K562 (cell line): ENCODE measurements at regions not wholly inside any gene's neighbourhood (a gene's known extent, or its start where the extent isn't known, plus 50 kb on each side); places are given as distances from the start of the nearest gene placed in this dataset.

Source experiments
- CAMTA2 ChIP-seq: fragments of 250-450 bp; sonication (Bioruptor Pico); conservative IDR thresholded peaks from 2 replicates; pipeline ENCODE4 v1.5.1; 2022
- CXXC5 ChIP-seq: fragments of 250-450 bp; sonication (Bioruptor Pico); IDR thresholded peaks from 2 replicates; pipeline ENCODE4 v1.8.0; 2022; ENCODE audit warnings: inconsistent platforms, mild to moderate bottlenecking, moderate library complexity
- EHMT2 ChIP-seq: fragments of 450-650 bp; IDR thresholded peaks from 2 replicates; pipeline ENCODE4 v1.6.1; 2018; ENCODE audit warnings: antibody characterized with exemption
- FOXK1 ChIP-seq: sonication (generic); formaldehyde crosslinking; IDR thresholded peaks from 2 replicates; pipeline ENCODE4 v1.8.0; 2022; ENCODE audit warnings: missing genetic modification reagents, mild to moderate bottlenecking, borderline replicate concordance
- HDGF ChIP-seq: fragments of 450-650 bp; IDR thresholded peaks from 2 replicates; pipeline ENCODE4 v1.6.1; 2016
- ILF3 ChIP-seq: fragments of 450-650 bp; IDR thresholded peaks from 2 replicates; pipeline ENCODE4 v1.6.1; 2018; ENCODE audit warnings: antibody characterized with exemption, mild to moderate bottlenecking, moderate library complexity, borderline replicate concordance
- MEF2A ChIP-seq: IDR thresholded peaks from 2 replicates; pipeline ENCODE4 v1.6.1; 2011; ENCODE audit warnings: low read depth, mild to moderate bottlenecking, low read length, moderate library complexity; ENCODE audit not compliant: control insufficient read depth
- PPARD ChIP-seq: fragments of 250-450 bp; sonication (Bioruptor Pico); IDR thresholded peaks from 2 replicates; pipeline ENCODE4 v1.8.0; 2022; ENCODE audit warnings: inconsistent platforms, mild to moderate bottlenecking, moderate library complexity
- TRIM28 ChIP-seq: fragments of 450-650 bp; IDR thresholded peaks from 2 replicates; pipeline ENCODE4 v1.6.1; 2017
- TSC22D4 ChIP-seq: fragments of 450-650 bp; IDR thresholded peaks from 2 replicates; pipeline ENCODE4 v1.6.1; 2016; ENCODE audit warnings: missing genetic modification characterization, missing biosample characterization, control low read depth
- WHSC1 ChIP-seq: IDR thresholded peaks from one replicate; pipeline ENCODE4 v1.6.1; 2012; ENCODE audit warnings: low read length, control low read depth, inconsistent platforms
- ZBED1 ChIP-seq: IDR thresholded peaks from 2 replicates; pipeline ENCODE4 v1.6.1; 2014
- ZNF121 ChIP-seq: sonication (generic); formaldehyde crosslinking; conservative IDR thresholded peaks from 2 replicates; pipeline ENCODE4 v1.8.0; 2022; ENCODE audit warnings: missing genetic modification reagents
- ZNF124 ChIP-seq: sonication (generic); formaldehyde crosslinking; IDR thresholded peaks from 2 replicates; pipeline ENCODE4 v1.8.1; 2022; ENCODE audit warnings: missing genetic modification reagents
- ZNF3 ChIP-seq: fragments of 250-450 bp; sonication (Bioruptor Pico); IDR thresholded peaks from 2 replicates; pipeline ENCODE4 v1.5.0; 2021; ENCODE audit warnings: mild to moderate bottlenecking, moderate library complexity
- TF ChIP-seq, protein P1 (sequence below): fragments of 450-650 bp; IDR thresholded peaks from 2 replicates; pipeline ENCODE4 v1.6.1; 2018; ENCODE audit warnings: mild to moderate bottlenecking, low read depth; ENCODE audit not compliant: partially characterized antibody
- TF ChIP-seq, protein P2 (sequence below): IDR thresholded peaks from 2 replicates; pipeline ENCODE4 v1.6.1; 2012; ENCODE audit warnings: low read depth, low read length, improper control_type of control experiment, borderline replicate concordance

DNA sequence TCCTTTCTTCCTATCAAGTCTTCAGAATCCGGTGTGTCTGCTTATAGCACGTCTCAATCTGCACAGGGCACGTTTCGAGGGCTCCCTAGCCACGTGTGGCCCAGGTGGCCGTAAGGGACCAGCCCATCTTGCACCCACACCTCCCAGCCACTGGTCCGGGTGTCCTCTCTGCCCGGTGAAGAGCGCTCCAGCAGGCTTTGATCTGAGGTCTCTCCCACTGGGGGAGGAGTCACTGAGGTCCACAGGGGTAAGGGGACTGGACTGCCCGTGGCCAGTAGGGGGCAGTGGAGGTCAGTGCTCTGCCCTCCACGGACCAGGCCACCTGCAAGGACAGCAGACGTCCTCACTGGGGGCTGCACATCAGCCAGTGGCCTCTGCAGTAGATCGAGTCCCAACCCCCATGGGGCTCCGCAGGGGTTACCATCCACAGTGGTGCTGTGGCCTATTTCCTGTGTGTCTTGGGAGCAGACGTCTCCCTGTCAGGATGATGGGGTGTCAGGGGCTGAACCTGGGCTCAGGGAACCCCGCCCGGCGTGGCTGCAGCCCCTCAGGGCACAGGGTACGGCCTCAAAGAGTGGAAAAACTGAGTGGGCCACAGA is 204.1 kb upstream of the CIBAR2 start (continued):
- TF ChIP-seq, protein P1, sequence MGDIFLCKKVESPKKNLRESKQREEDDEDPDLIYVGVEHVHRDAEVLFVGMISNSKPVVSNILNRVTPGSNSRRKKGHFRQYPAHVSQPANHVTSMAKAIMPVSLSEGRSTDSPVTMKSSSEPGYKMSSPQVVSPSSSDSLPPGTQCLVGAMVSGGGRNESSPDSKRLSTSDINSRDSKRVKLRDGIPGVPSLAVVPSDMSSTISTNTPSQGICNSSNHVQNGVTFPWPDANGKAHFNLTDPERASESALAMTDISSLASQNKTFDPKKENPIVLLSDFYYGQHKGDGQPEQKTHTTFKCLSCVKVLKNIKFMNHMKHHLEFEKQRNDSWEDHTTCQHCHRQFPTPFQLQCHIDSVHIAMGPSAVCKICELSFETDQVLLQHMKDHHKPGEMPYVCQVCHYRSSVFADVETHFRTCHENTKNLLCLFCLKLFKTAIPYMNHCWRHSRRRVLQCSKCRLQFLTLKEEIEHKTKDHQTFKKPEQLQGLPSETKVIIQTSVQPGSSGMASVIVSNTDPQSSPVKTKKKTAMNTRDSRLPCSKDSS = no peak
- TF ChIP-seq TRIM28 (no peak), EHMT2 (no peak), CAMTA2 (no peak), WHSC1 (no peak), ZNF121 (no peak), FOXK1 (CRISPR knock-in tag) (no peak), ILF3 (no peak), PPARD (no peak), ZNF3 (no peak), TSC22D4 (tag) (no peak), HDGF (no peak), ZNF124 (CRISPR knock-in tag) (no peak), MEF2A (no peak), ZBED1 (no peak), CXXC5 (no peak; the same call in 1 of the 2 replicates)
- TF ChIP-seq, protein P2, sequence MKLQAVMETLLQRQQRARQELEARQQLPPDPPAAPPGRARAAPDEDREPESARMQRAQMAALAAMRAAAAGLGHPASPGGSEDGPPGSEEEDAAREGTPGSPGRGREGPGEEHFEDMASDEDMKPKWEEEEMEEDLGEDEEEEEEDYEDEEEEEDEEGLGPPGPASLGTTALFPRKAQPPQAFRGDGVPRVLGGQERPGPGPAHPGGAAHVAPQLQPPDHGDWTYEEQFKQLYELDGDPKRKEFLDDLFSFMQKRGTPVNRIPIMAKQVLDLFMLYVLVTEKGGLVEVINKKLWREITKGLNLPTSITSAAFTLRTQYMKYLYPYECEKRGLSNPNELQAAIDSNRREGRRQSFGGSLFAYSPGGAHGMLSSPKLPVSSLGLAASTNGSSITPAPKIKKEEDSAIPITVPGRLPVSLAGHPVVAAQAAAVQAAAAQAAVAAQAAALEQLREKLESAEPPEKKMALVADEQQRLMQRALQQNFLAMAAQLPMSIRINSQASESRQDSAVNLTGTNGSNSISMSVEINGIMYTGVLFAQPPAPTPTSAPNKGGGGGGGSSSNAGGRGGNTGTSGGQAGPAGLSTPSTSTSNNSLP = no peak
